ENCODE measurements at regions not wholly inside any gene's neighbourhood (a gene's known extent, or its start where the extent isn't known, plus 50 kb on each side); places are given as distances from the start of the nearest gene placed in this dataset.

DNA sequence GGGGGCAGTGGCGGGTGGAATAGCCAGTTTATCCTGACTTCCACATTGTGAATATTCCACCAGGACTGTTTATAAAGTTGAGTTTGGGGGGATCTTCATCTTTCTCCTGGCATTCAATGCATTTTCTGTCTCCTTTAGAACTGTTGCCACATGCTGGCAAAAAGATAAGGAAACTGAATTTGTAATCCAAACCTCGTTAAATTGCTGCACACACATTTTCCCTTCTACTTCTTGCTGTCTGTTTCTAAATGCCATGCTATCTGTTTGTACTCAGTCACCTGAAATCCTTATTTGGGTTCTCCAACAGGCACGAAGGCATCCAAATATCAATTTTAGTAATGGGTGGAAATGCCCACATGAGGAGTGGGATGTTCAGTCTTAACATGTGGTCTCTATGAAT, 180.2 kb upstream of the CCN2 start:
- intact Hi-C loops (cut with DNase I; ENCODE audit: low total_unique reads) = loop anchor here (5.0 kb wide), 1 partner anchor 179 kb away; the partner anchor contains the start of gene CCN2
- H3K27me3 ChIP-seq = no peaks in the 10 kb centered on the region
- H3K36me3 ChIP-seq = no peaks in the 10 kb centered on the region

DNA sequence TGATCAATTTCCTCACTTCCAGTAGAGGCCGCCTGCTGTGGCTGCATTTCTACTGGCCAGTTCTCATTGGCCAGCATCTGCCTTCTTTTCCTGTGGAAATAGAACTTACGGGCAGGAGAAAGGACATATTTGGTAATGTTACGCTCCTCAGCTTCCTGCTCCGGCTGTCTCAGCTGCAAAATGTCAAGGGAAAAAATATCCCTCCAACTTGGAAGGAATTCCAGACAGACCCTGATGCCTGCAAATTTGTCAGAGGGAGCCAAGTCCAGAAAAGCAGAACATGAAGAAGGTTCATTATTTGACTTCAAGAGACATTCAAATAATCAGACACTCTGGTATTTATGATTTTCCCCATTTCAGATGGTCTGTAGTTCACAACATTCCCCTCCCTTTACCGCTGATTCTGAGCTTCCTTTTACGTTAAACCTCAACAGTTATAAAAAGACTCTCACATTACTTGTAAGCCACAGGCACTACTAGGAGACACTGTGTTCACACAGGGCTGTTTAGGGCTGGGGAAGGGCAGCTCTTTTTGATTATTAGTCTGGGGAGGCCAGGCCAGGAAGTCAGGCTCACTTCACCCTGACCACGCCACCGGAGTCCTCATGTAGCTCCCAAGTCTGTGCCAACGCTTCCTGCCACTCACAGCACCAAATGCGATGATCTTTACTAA, 179.6 kb upstream of the CCN2 start:
- Histone ChIP-seq H3K27ac (peak overlapping the region; percentile 83), H3K4me3 (peak overlapping the region in 1 of 2 donors; percentile 17), H3K9me3 (no peaks in the 10 kb centered on the region), H3K27me3 (no peaks in the 10 kb centered on the region), H3K36me3 (no peaks in the 10 kb centered on the region), H3K4me1 (peaks cover 0 to 45% (median 28%) of the 10 kb centered on the region in 4 donors)
- TF ChIP-seq, protein P1, sequence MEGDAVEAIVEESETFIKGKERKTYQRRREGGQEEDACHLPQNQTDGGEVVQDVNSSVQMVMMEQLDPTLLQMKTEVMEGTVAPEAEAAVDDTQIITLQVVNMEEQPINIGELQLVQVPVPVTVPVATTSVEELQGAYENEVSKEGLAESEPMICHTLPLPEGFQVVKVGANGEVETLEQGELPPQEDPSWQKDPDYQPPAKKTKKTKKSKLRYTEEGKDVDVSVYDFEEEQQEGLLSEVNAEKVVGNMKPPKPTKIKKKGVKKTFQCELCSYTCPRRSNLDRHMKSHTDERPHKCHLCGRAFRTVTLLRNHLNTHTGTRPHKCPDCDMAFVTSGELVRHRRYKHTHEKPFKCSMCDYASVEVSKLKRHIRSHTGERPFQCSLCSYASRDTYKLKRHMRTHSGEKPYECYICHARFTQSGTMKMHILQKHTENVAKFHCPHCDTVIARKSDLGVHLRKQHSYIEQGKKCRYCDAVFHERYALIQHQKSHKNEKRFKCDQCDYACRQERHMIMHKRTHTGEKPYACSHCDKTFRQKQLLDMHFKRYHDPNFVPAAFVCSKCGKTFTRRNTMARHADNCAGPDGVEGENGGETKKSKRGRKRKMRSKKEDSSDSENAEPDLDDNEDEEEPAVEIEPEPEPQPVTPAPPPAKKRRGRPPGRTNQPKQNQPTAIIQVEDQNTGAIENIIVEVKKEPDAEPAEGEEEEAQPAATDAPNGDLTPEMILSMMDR (IDR thresholded peaks at IDR 0.05) = no peak
- peak; percentile 77 to 85 for DNase-seq
- intact Hi-C loops (cut with DNase I; ENCODE audit: low total_unique reads) = loop anchor here (5.0 kb wide), 1 partner anchor 178 kb away; the partner anchor contains the start of gene CCN2

More for the DNA sequence above, 180.2 kb upstream of the CCN2 start:
- TF ChIP-seq, protein P1 (IDR thresholded peaks at IDR 0.05) = no peak
- Histone ChIP-seq H3K4me3 (peak overlapping the region in 1 of 2 donors; percentile 17), H3K9me3 (no peaks in the 10 kb centered on the region), H3K27ac (peak overlapping the region; percentile 83), H3K4me1 (peaks cover 0 to 45% (median 28%) of the 10 kb centered on the region in 4 donors)
- no peak for DNase-seq

DNA sequence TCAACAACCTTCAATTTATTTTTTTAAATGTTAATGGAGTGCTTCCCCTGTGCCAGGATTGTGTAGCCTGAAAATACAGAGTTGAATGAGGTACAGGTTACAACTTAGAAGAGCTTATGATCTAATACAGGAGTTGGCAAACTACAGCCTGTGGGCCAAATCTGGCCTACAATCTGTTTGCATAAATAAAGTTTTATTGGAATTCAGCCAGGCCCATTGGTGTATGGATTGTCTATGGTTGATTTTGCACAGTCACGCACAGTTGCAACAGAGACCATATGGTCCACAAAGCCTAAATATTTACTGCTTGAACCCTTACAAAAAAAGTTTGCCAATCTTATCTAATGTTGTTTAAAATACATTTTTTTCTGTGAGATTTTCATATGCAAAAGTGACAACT, 177.3 kb upstream of the CCN2 start:
- H3K4me1 ChIP-seq = peaks cover 0 to 46% (median 24%) of the 10 kb centered on the region in 4 donors
- DNase-seq = no peak
- no peaks in the 10 kb centered on the region for H3K9me3 ChIP-seq
- no peaks in the 10 kb centered on the region for H3K36me3 ChIP-seq
- TF ChIP-seq, protein P1 (IDR thresholded peaks at IDR 0.05) = no peak
- no peak overlapping the region for H3K4me3 ChIP-seq
- no peak overlapping the region for H3K27ac ChIP-seq
- H3K27me3 ChIP-seq = no peaks in the 10 kb centered on the region
- intact Hi-C loops (cut with DNase I; ENCODE audit: low total_unique reads) = no loop called here

DNA sequence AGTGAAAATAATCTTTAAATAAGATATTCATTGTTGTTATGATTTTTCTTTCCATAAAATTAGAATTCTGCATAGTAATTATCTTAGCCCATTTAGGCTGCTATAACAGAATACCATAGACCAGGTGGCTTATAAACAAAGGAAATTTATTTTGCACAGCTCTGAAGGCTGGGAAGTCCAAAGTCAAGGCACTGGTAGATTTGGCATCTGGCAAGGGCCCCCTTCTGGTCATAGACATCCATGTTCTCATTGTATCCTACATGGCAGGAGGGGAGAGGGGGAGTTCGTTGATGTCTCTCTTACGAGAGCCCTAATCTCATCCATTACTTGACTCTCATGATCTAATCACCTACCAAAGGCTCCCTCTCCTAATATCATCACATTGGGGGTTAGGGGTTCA, 175.0 kb upstream of the CCN2 start:
- TF ChIP-seq, protein P1 (IDR thresholded peaks at IDR 0.05) = no peak
- intact Hi-C loops (cut with DNase I; ENCODE audit: low total_unique reads) = no loop called here
- H3K4me1 ChIP-seq = peaks cover 0 to 24% (median 5%) of the 10 kb centered on the region in 4 donors

DNA sequence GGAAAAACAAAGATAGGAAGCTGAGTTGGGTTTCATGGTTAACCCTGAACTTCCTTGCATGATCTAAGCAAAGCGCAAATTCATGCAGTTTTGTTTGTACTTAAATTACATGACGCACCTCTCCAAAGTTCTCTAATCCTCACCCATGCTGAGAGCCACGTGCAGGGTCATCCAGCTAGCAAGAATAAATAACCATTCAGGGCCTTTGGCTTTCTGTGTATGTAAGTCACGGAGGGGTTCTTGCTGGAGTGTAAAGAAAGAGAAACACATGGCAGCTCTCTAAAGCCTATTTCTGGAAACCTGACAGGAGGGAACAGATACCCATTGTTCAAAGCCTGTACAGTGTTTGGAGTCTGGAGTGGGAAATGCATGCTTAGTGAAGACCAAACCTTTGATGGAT, 171.7 kb upstream of the CCN2 start:
- intact Hi-C loops (cut with DNase I; ENCODE audit: low total_unique reads) = no loop called here
- TF ChIP-seq, protein P1 (IDR thresholded peaks at IDR 0.05) = no peak
- Histone ChIP-seq H3K27me3 (no peaks in the 10 kb centered on the region), H3K9me3 (no peaks in the 10 kb centered on the region), H3K4me1 (peaks cover 0 to 11% (median 0%) of the 10 kb centered on the region in 4 donors), H3K4me3 (no peak overlapping the region), H3K27ac (no peak overlapping the region), H3K36me3 (no peaks in the 10 kb centered on the region)
- DNase-seq = no peak

More for the DNA sequence above, 175.0 kb upstream of the CCN2 start:
- no peak for DNase-seq
- Histone ChIP-seq H3K9me3 (no peaks in the 10 kb centered on the region), H3K27me3 (no peaks in the 10 kb centered on the region), H3K4me3 (no peak overlapping the region), H3K27ac (no peak overlapping the region), H3K36me3 (no peaks in the 10 kb centered on the region)

Data from tibial artery (tissue), 4 donors.